ENCODE measurements at regions not wholly inside any gene's neighbourhood (a gene's known extent, or its start where the extent isn't known, plus 50 kb on each side); places are given as distances from the start of the nearest gene placed in this dataset.

- no peaks in the 10 kb centered on the region for H3K4me1 Mint-ChIP-seq
- DNase-seq: no peak
- no peak overlapping the region for H3K4me3 Mint-ChIP-seq
- peaks cover 0 to 3% (median 0%) of the 10 kb centered on the region in 9 donors for H3K9me3 Mint-ChIP-seq
- POLR2A ChIA-PET: no interaction called here
- H3K27me3 Mint-ChIP-seq: peaks cover 15 to 31% (median 24%) of the 10 kb centered on the region in 5 donors
- H3K27ac Mint-ChIP-seq: no peak overlapping the region
- peaks cover 0 to 2% (median 0%) of the 10 kb centered on the region in 3 donors for H3K36me3 Mint-ChIP-seq
- ATAC-seq: no peak
Observed at GRCh38 chr20:46840054-46840729, 54.5 kb upstream of the EYA2 start.
